Uterus (tissue), 3 donors: ENCODE measurements at regions not wholly inside any gene's neighbourhood (a gene's known extent, or its start where the extent isn't known, plus 50 kb on each side); places are given as distances from the start of the nearest gene placed in this dataset.

ENCODE experiments used
- DNase-seq, 2 donors: peaks; one replicate each; pipeline ENCODE4 v3.0.0-alpha.2; 2019 to 2020
- H3K27ac ChIP-seq, 2 donors: fragments of 200-600 bp; sonication (generic); 1 replicate in 1 of 2; 2 replicates in 1 of 2; pipeline ENCODE4 v1.5.1; 2016 to 2018
- H3K27me3 ChIP-seq, 2 donors: fragments of 200-600 bp; sonication (generic); one replicate each; pipeline ENCODE4 v1.5.1; 2018 to 2019; ENCODE audit warnings: control low read depth in 1 of 2
- H3K36me3 ChIP-seq, 2 donors: fragments of 200-600 bp; sonication (generic); one replicate each; pipeline ENCODE4 v1.5.1; 2019; ENCODE audit warnings: control low read depth in 1 of 2
- H3K4me1 ChIP-seq, 2 donors: fragments of 200-600 bp; sonication (generic); one replicate each; pipeline ENCODE4 v1.5.1; 2018 to 2019; ENCODE audit warnings: control low read depth in 1 of 2
- H3K4me3 ChIP-seq, 2 donors: fragments of 200-600 bp; sonication (generic); 1 replicate in 1 of 2; 2 replicates in 1 of 2; pipeline ENCODE4 v1.5.1; 2018 to 2019; ENCODE audit warnings: mild to moderate bottlenecking in 1 of 2
- H3K9me3 ChIP-seq, 2 donors: fragments of 200-600 bp; sonication (generic); one replicate each; pipeline ENCODE4 v1.5.1; 2019; ENCODE audit warnings: control low read depth in 1 of 2
- CTCF ChIP-seq, 4 experiments: fragments of 200-600 bp in 2 of 4; fragments of 450-650 bp in 2 of 4; sonication (generic) in 2 of 4; IDR thresholded peaks; one replicate each; pipeline ENCODE4 v1.5.1; 2016 to 2019; ENCODE audit warnings: antibody characterized with exemption in 4 of 4, mild to moderate bottlenecking in 2 of 4, moderate library complexity in 1 of 4
- POLR2A ChIP-seq, 2 donors: fragments of 450-650 bp; IDR thresholded peaks; one replicate each; pipeline ENCODE4 v1.6.1; 2016; ENCODE audit warnings: antibody characterized with exemption in 2 of 2, mild to moderate bottlenecking in 1 of 2, moderate library complexity in 1 of 2
- intact Hi-C: fragments of 100-400 bp; cut with DNase I; formaldehyde crosslinking; loops from one replicate; pipeline ENCODE4 v1.15.1; 2023; ENCODE audit warnings: low total_unique reads
- donor health status: DM: yes; HTN: yes; CAD: no.

GRCh38 chr5:117235786-117236185, 661.2 kb upstream of the SEMA6A start:
- no peak overlapping the region for H3K27ac ChIP-seq
- no peak for TF ChIP-seq CTCF (IDR thresholded peaks at IDR 0.05)
- TF ChIP-seq POLR2A (IDR thresholded peaks at IDR 0.05), result no peak
- no peak overlapping the region for H3K4me3 ChIP-seq

GRCh38 chr5:117230375-117230774, 655.8 kb upstream of the SEMA6A start:
- Histone ChIP-seq H3K4me3 (no peak overlapping the region), H3K36me3 (no peaks in the 10 kb centered on the region), H3K4me1 (no peaks in the 10 kb centered on the region), H3K27me3 (no peaks in the 10 kb centered on the region), H3K9me3 (no peaks in the 10 kb centered on the region), H3K27ac (no peak overlapping the region)
- intact Hi-C loops, result no loop called here
- no peak for DNase-seq
- TF ChIP-seq CTCF (IDR thresholded peaks at IDR 0.05) (no peak), POLR2A (IDR thresholded peaks at IDR 0.05) (no peak)

More at GRCh38 chr5:117235786-117236185, 661.2 kb upstream of the SEMA6A start:
- H3K9me3 ChIP-seq, result no peaks in the 10 kb centered on the region
- no peaks in the 10 kb centered on the region for H3K4me1 ChIP-seq
- no peak for DNase-seq
- no peaks in the 10 kb centered on the region for H3K27me3 ChIP-seq
- intact Hi-C loops, result no loop called here
- H3K36me3 ChIP-seq, result no peaks in the 10 kb centered on the region

GRCh38 chr5:117220730-117221129, 646.1 kb upstream of the SEMA6A start:
- TF ChIP-seq POLR2A (IDR thresholded peaks at IDR 0.05) (no peak), CTCF (IDR thresholded peaks at IDR 0.05) (no peak)
- Histone ChIP-seq H3K4me3 (no peak overlapping the region), H3K27me3 (no peaks in the 10 kb centered on the region), H3K27ac (no peak overlapping the region), H3K4me1 (no peaks in the 10 kb centered on the region), H3K9me3 (no peaks in the 10 kb centered on the region), H3K36me3 (no peaks in the 10 kb centered on the region)
- intact Hi-C loops, result no loop called here
- no peak for DNase-seq

- no peak for TF ChIP-seq CTCF (IDR thresholded peaks at IDR 0.05)
- no peaks in the 10 kb centered on the region for H3K9me3 ChIP-seq
- no peak overlapping the region for H3K27ac ChIP-seq
- no peaks in the 10 kb centered on the region for H3K4me1 ChIP-seq
- no peak for DNase-seq
- H3K4me3 ChIP-seq, result no peak overlapping the region
- no peaks in the 10 kb centered on the region for H3K27me3 ChIP-seq
- intact Hi-C loops, result no loop called here
- H3K36me3 ChIP-seq, result no peaks in the 10 kb centered on the region
Observed at GRCh38 chr5:117218789-117219188, 644.2 kb upstream of the SEMA6A start.

GRCh38 chr5:117212866-117213265, 638.2 kb upstream of the SEMA6A start:
- DNase-seq, result no peak
- H3K27me3 ChIP-seq, result no peaks in the 10 kb centered on the region
- intact Hi-C loops, result no loop called here
- no peaks in the 10 kb centered on the region for H3K36me3 ChIP-seq
- no peaks in the 10 kb centered on the region for H3K4me1 ChIP-seq
- TF ChIP-seq CTCF (IDR thresholded peaks at IDR 0.05) (no peak), POLR2A (IDR thresholded peaks at IDR 0.05) (no peak)
- no peak overlapping the region for H3K27ac ChIP-seq
- no peak overlapping the region for H3K4me3 ChIP-seq
- no peaks in the 10 kb centered on the region for H3K9me3 ChIP-seq
